Tibial nerve (tissue), 4 donors: ENCODE measurements at regions not wholly inside any gene's neighbourhood (a gene's known extent, or its start where the extent isn't known, plus 50 kb on each side); places are given as distances from the start of the nearest gene placed in this dataset.
"Not testable (repeated sequence)": the region's sequence is repeated elsewhere in the genome, so short reads cannot be mapped to it uniquely, and the experiment has no call there.

Experiments
- CTCF ChIP-seq, 5 experiments: fragments of 200-600 bp in 3 of 5; fragments of 450-650 bp in 2 of 5; sonication (generic) in 3 of 5; IDR thresholded peaks; one replicate each; pipeline ENCODE4 v1.5.1; 2016 to 2019; ENCODE audit warnings: antibody characterized with exemption in 5 of 5, mild to moderate bottlenecking in 3 of 5, moderate library complexity in 2 of 5
- EP300 ChIP-seq, 2 donors: sonication (generic); formaldehyde crosslinking; IDR thresholded peaks; one replicate each; pipeline ENCODE4 v1.6.1; 2017; ENCODE audit warnings: antibody characterized with exemption in 2 of 2, mild to moderate bottlenecking in 1 of 2
- POLR2A ChIP-seq, 2 donors: fragments of 450-650 bp; IDR thresholded peaks; one replicate each; pipeline ENCODE4 v1.6.1; 2017; ENCODE audit warnings: antibody characterized with exemption in 2 of 2, mild to moderate bottlenecking in 2 of 2, moderate library complexity in 2 of 2

- TF ChIP-seq POLR2A, CTCF, EP300 (IDR thresholded peaks at IDR 0.05): not testable (repeated sequence)
Measured at GRCh38 chr12:131576734-131577133, 134.2 kb upstream of the SFSWAP start.
